DND-41 (cell line): ENCODE measurements at regions not wholly inside any gene's neighbourhood (a gene's known extent, or its start where the extent isn't known, plus 50 kb on each side); places are given as distances from the start of the nearest gene placed in this dataset.

ENCODE experiments used
- ATAC-seq: fragments of 200-7000 bp; cut with Tn5 transposase; 3 replicates; pipeline ENCODE4 v1.9.1; 2021; ENCODE audit warnings: low read depth; ENCODE audit not compliant: insufficient read depth
- DNase-seq: peaks from one replicate; pipeline ENCODE4 v3.0.0-alpha.2; 2020
- H2AFZ ChIP-seq: 2 replicates; pipeline ENCODE4 v1.6.0; 2012; ENCODE audit warnings: low read depth, low read length
- H3K27ac ChIP-seq: 2 replicates; pipeline ENCODE4 v1.5.1; 2012; ENCODE audit warnings: low read length, inconsistent platforms
- H3K27me3 ChIP-seq: fragments of 200-600 bp; sonication (generic); 2 replicates; pipeline ENCODE4 v1.6.0; 2012; ENCODE audit warnings: low read length, mild to moderate bottlenecking, inconsistent platforms; ENCODE audit not compliant: insufficient read depth, poor library complexity
- H3K36me3 ChIP-seq: 2 replicates; pipeline ENCODE4 v1.5.1; 2012; ENCODE audit warnings: low read length, inconsistent platforms; ENCODE audit not compliant: insufficient read depth
- H3K4me1 ChIP-seq: 2 replicates; pipeline ENCODE4 v1.5.1; 2012; ENCODE audit warnings: mild to moderate bottlenecking, low read length; ENCODE audit not compliant: insufficient read depth
- H3K4me2 ChIP-seq: 2 replicates; pipeline ENCODE4 v1.6.0; 2012; ENCODE audit warnings: mild to moderate bottlenecking, moderate library complexity, low read length, inconsistent platforms; ENCODE audit not compliant: insufficient read depth
- H3K4me3 ChIP-seq, 2 experiments: fragments of 200-600 bp in 1 of 2; shearing (Covaris generic) in 1 of 2; 2 replicates each; pipeline ENCODE4 v1.5.1; 2012 to 2016; ENCODE audit warnings: inconsistent platforms in 2 of 2, low read length in 2 of 2, mild to moderate bottlenecking in 2 of 2, low read depth in 1 of 2, moderate library complexity in 1 of 2
- H3K79me2 ChIP-seq: 2 replicates; pipeline ENCODE4 v1.6.0; 2012; ENCODE audit warnings: low read length, inconsistent platforms; ENCODE audit not compliant: insufficient read depth
- H3K9ac ChIP-seq: 2 replicates; pipeline ENCODE4 v1.6.0; 2012; ENCODE audit warnings: low read depth, mild to moderate bottlenecking, inconsistent platforms, low read length, moderate library complexity
- H3K9me3 ChIP-seq: 2 replicates; pipeline ENCODE4 v1.5.1; 2012; ENCODE audit warnings: low read length, moderate library complexity, mild to moderate bottlenecking, inconsistent platforms; ENCODE audit not compliant: insufficient read depth, severe bottlenecking
- H4K20me1 ChIP-seq: 2 replicates; pipeline ENCODE4 v1.6.0; 2012; ENCODE audit warnings: low read length; ENCODE audit not compliant: insufficient read depth
- EZH2 ChIP-seq: IDR thresholded peaks from 3 replicates; pipeline ENCODE4 v1.6.1; 2012; ENCODE audit warnings: borderline replicate concordance, low read depth, mild to moderate bottlenecking, moderate library complexity, low read length, inconsistent platforms; ENCODE audit not compliant: severe bottlenecking
- TF ChIP-seq, protein P1 (sequence below): IDR thresholded peaks from 2 replicates; pipeline ENCODE4 v1.5.1; 2012; ENCODE audit warnings: borderline replicate concordance, low read length, moderate library complexity, mild to moderate bottlenecking; ENCODE audit not compliant: poor library complexity, severe bottlenecking; ENCODE audit errors: extremely low read depth

DNA sequence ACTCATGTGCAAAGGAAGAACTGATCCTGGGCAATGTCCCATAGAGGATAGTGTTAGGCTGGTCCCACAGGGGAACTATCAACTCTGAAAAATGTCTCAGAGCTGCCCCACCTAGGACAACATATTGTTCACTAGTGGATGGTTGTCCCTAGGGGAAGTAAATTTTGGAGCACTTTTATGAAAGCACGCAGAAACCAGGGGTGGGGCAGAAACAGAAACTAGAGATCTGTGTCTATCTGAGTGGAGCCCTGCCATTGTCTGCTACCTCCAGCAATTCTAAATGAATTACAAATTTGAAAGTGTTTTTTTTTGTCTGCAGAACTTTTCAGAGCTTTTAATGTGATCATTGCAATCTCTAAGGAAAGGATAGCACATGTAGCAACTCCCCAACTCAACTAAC, 357.1 kb upstream of the PROK2 start:
- Histone ChIP-seq H3K36me3 (no peaks in the 10 kb centered on the region), H3K27ac (no peak overlapping the region), H2AFZ (no peak overlapping the region), H3K4me1 (no peaks in the 10 kb centered on the region), H3K4me2 (no peak overlapping the region), H3K79me2 (no peaks in the 10 kb centered on the region), H3K9me3 (no peaks in the 10 kb centered on the region), H3K4me3 (no peak overlapping the region), H3K27me3 (no peaks in the 10 kb centered on the region), H4K20me1 (no peaks in the 10 kb centered on the region), H3K9ac (no peak overlapping the region)
- no peak for TF ChIP-seq EZH2
- TF ChIP-seq, protein P1, sequence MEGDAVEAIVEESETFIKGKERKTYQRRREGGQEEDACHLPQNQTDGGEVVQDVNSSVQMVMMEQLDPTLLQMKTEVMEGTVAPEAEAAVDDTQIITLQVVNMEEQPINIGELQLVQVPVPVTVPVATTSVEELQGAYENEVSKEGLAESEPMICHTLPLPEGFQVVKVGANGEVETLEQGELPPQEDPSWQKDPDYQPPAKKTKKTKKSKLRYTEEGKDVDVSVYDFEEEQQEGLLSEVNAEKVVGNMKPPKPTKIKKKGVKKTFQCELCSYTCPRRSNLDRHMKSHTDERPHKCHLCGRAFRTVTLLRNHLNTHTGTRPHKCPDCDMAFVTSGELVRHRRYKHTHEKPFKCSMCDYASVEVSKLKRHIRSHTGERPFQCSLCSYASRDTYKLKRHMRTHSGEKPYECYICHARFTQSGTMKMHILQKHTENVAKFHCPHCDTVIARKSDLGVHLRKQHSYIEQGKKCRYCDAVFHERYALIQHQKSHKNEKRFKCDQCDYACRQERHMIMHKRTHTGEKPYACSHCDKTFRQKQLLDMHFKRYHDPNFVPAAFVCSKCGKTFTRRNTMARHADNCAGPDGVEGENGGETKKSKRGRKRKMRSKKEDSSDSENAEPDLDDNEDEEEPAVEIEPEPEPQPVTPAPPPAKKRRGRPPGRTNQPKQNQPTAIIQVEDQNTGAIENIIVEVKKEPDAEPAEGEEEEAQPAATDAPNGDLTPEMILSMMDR = no peak
- no peak for DNase-seq
- ATAC-seq = no peak

DNA sequence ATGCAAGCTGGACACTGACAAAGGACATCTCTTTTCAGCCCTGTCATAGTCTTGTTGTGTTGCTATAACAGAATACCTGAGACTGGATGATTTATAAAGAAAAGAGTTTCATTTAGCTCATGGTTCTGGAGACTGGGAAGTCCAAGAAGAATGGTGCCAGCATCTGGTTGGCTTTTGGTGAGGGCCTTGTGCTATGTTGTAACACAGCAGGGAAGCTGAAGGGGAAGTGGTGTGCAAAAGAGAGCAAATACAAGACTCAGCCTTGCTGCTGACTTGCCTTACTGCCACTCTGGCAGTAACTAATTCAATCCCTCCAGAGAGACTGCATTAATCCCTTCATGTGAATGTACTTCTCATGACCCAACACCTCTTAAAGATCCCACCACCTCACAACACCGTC, 356.3 kb upstream of the PROK2 start:
- Histone ChIP-seq H3K4me2 (no peak overlapping the region), H4K20me1 (no peaks in the 10 kb centered on the region), H3K79me2 (no peaks in the 10 kb centered on the region), H3K27ac (no peak overlapping the region), H3K36me3 (no peaks in the 10 kb centered on the region), H2AFZ (no peak overlapping the region), H3K4me3 (no peak overlapping the region), H3K27me3 (no peaks in the 10 kb centered on the region), H3K4me1 (no peaks in the 10 kb centered on the region), H3K9me3 (no peaks in the 10 kb centered on the region), H3K9ac (no peak overlapping the region)
- TF ChIP-seq, protein P1 = no peak
- TF ChIP-seq EZH2 = no peak
- no peak for ATAC-seq
- DNase-seq = no peak

DNA sequence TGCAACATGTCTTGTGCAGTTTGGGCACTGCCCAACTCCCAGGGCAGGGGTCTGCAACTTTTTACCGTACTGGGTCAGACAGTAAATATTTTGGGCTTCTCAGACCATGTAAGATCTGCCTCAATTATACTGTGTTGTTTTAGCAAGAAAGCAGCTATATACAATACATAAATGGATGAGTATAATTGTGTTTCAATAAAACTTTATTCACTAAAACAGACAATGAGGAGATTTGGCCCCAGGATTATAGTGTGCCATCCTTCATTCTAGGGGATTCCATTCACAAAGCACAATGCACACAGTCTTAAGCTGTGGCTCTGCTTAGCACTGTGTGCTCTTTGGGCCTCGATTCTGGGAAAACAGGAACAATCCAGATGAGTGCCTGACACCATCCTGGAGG, 354.4 kb upstream of the PROK2 start:
- Histone ChIP-seq H3K79me2 (no peaks in the 10 kb centered on the region), H3K4me2 (no peak overlapping the region)

More for the DNA sequence above, 354.4 kb upstream of the PROK2 start:
- DNase-seq (no peak), ATAC-seq (no peak)
- H3K4me3 ChIP-seq = no peak overlapping the region
- no peaks in the 10 kb centered on the region for H3K4me1 ChIP-seq
- H3K27me3 ChIP-seq = no peaks in the 10 kb centered on the region
- no peaks in the 10 kb centered on the region for H3K36me3 ChIP-seq
- TF ChIP-seq, protein P1 = no peak
- no peak for TF ChIP-seq EZH2
- H2AFZ ChIP-seq = no peak overlapping the region
- no peak overlapping the region for H3K27ac ChIP-seq
- no peaks in the 10 kb centered on the region for H4K20me1 ChIP-seq
- H3K9me3 ChIP-seq = no peaks in the 10 kb centered on the region
- no peak overlapping the region for H3K9ac ChIP-seq
